Stomach (tissue), 8 donors: ENCODE measurements at regions not wholly inside any gene's neighbourhood (a gene's known extent, or its start where the extent isn't known, plus 50 kb on each side); places are given as distances from the start of the nearest gene placed in this dataset.
"Not testable (repeated sequence)": the region's sequence is repeated elsewhere in the genome, so short reads cannot be mapped to it uniquely, and the experiment has no call there.

Experiments
- DNase-seq, 2 donors: peaks; one replicate each; pipeline versions ENCODE4 v3.0.0 to v3.0.0-alpha.2; 2013 to 2019
- H3K27ac ChIP-seq, 5 donors: fragments of 200-600 bp in 4 of 5; sonication (generic) in 4 of 5; one replicate each; pipeline ENCODE4 v1.5.1; 2013 to 2019; ENCODE audit warnings: mild to moderate bottlenecking in 1 of 5, moderate library complexity in 1 of 5
- H3K27me3 ChIP-seq, 3 donors: fragments of 200-600 bp; sonication (generic); one replicate each; pipeline ENCODE4 v1.5.1; 2017 to 2019; ENCODE audit warnings: mixed run types in 1 of 3
- H3K36me3 ChIP-seq, 4 donors: fragments of 200-600 bp; sonication (generic); 1 replicate in 3 of 4; 2 replicates in 1 of 4; pipeline ENCODE4 v1.5.1; 2016 to 2019
- H3K4me1 ChIP-seq, 4 donors: fragments of 200-600 bp; sonication (generic); one replicate each; pipeline ENCODE4 v1.5.1; 2016 to 2019
- H3K4me3 ChIP-seq, 4 donors: fragments of 200-600 bp; sonication (generic) in 3 of 4; one replicate each; pipeline ENCODE4 v1.5.1; 2016 to 2019; ENCODE audit warnings: mild to moderate bottlenecking in 1 of 4
- H3K9me3 ChIP-seq, 4 donors: fragments of 200-600 bp; sonication (generic); one replicate each; pipeline ENCODE4 v1.5.1; 2016 to 2019
- CTCF ChIP-seq, 7 experiments: fragments of 450-650 bp in 4 of 7; fragments of 200-600 bp in 3 of 7; sonication (generic) in 3 of 7; IDR thresholded peaks; one replicate each; pipeline ENCODE4 v1.5.1; 2016 to 2019; ENCODE audit warnings: antibody characterized with exemption in 7 of 7, control low read depth in 2 of 7, mild to moderate bottlenecking in 1 of 7
- EP300 ChIP-seq: sonication (generic); formaldehyde crosslinking; IDR thresholded peaks from one replicate; pipeline ENCODE4 v1.6.1; 2017; ENCODE audit warnings: antibody characterized with exemption
- POLR2A ChIP-seq, 4 donors: fragments of 450-650 bp; IDR thresholded peaks; one replicate each; pipeline ENCODE4 v1.6.1; 2016; ENCODE audit warnings: antibody characterized with exemption in 4 of 4, control low read depth in 2 of 4, mild to moderate bottlenecking in 1 of 4, moderate library complexity in 1 of 4
- POLR2AphosphoS5 ChIP-seq, 3 donors: sonication (generic); formaldehyde crosslinking; IDR thresholded peaks; one replicate each; pipeline ENCODE4 v1.6.1; 2016; ENCODE audit warnings: antibody characterized with exemption in 3 of 3
- WGBS, 5 donors: extraction: QIAGEN DNeasy Blood & Tissue Kit in 3 of 5; methylation state at CpG; one replicate each; pipeline versions ENCODE4 v1.1.5 to v1.1.7; 2013 to 2018; 5-methylcytosine and 5-hydroxymethylcytosine counted together
- intact Hi-C: fragments of 100-400 bp; cut with DNase I; formaldehyde crosslinking; loops from one replicate; pipeline ENCODE4 v1.15.1; 2023; ENCODE audit warnings: low total_unique reads
- donor health status: healthy with polysubstance abuse.
- donor health status: Bipolar disorder and iron deficiency.
- donor health status: healthy.

- TF ChIP-seq EP300 (no peak), CTCF (IDR thresholded peaks at IDR 0.05) (no peak), POLR2AphosphoS5 (IDR thresholded peaks at IDR 0.05) (no peak), POLR2A (IDR thresholded peaks at IDR 0.05) (no peak)
- Histone ChIP-seq H3K4me1 (peaks cover 7 to 20% (median 13%) of the 10 kb centered on the region in 4 donors), H3K27me3 (peaks cover 0 to 7% (median 0%) of the 10 kb centered on the region in 3 donors), H3K4me3 (no peak overlapping the region), H3K36me3 (no peaks in the 10 kb centered on the region), H3K27ac (no peak overlapping the region), H3K9me3 (no peaks in the 10 kb centered on the region)
- intact Hi-C loops = no loop called here
- 71 to 81% (median 76%) methylated on average over 8 to 12 of the region's 12 CpGs for WGBS, 5 donors
- no peak for DNase-seq
Measured at GRCh38 chr22:22697377-22698117, 53.1 kb downstream of the GGTLC2 start.

- Histone ChIP-seq H3K9me3 (no peaks in the 10 kb centered on the region), H3K27ac (no peak overlapping the region), H3K4me1 (peaks cover 7 to 13% (median 10%) of the 10 kb centered on the region in 4 donors), H3K36me3 (no peaks in the 10 kb centered on the region), H3K4me3 (no peak overlapping the region), H3K27me3 (peaks cover 0 to 7% (median 0%) of the 10 kb centered on the region in 3 donors)
- intact Hi-C loops = no loop called here
- no peak for TF ChIP-seq CTCF (IDR thresholded peaks at IDR 0.05)
- TF ChIP-seq POLR2A (IDR thresholded peaks at IDR 0.05) = no peak
- no peak for TF ChIP-seq POLR2AphosphoS5 (IDR thresholded peaks at IDR 0.05)
- DNase-seq = no peak
- 77 to 91% (median 86%) methylated on average over 5 to 7 of the region's 7 CpGs for WGBS, 5 donors
Measured at GRCh38 chr22:22698263-22698750, 53.9 kb downstream of the GGTLC2 start.

GRCh38 chr22:22700631-22701030 lies 56.2 kb downstream of the GGTLC2 start:
- intact Hi-C loops = no loop called here
- Histone ChIP-seq H3K4me1 (no peaks in the 10 kb centered on the region), H3K9me3 (no peaks in the 10 kb centered on the region), H3K27me3 (peaks cover 0 to 7% (median 0%) of the 10 kb centered on the region in 3 donors), H3K4me3 (no peak overlapping the region), H3K36me3 (no peaks in the 10 kb centered on the region), H3K27ac (no peak overlapping the region)
- TF ChIP-seq POLR2AphosphoS5 (IDR thresholded peaks at IDR 0.05) (no peak), POLR2A (IDR thresholded peaks at IDR 0.05) (no peak), CTCF (IDR thresholded peaks at IDR 0.05) (no peak), EP300 (no peak)
- 43 to 88% (median 80%) methylated on average over 1 of the region's 1 CpG for WGBS, 5 donors
- no peak for DNase-seq

GRCh38 chr22:22701557-22701956 lies 57.1 kb downstream of the GGTLC2 start:
- H3K36me3 ChIP-seq, H3K27ac ChIP-seq, H3K27me3 ChIP-seq, H3K9me3 ChIP-seq, H3K4me3 ChIP-seq, H3K4me1 ChIP-seq, intact Hi-C loops, DNase-seq: not testable (repeated sequence)
